ENCODE measurements at regions not wholly inside any gene's neighbourhood (a gene's known extent, or its start where the extent isn't known, plus 50 kb on each side); places are given as distances from the start of the nearest gene placed in this dataset.

GRCh38 chr13:105083992-105084391, 1451.5 kb downstream of the EFNB2 start:
- TF ChIP-seq CTCF (IDR thresholded peaks at IDR 0.05) = no peak
- TF ChIP-seq POLR2A (IDR thresholded peaks at IDR 0.05) = no peak
